ENCODE measurements at regions not wholly inside any gene's neighbourhood (a gene's known extent, or its start where the extent isn't known, plus 50 kb on each side); places are given as distances from the start of the nearest gene placed in this dataset.

DNA sequence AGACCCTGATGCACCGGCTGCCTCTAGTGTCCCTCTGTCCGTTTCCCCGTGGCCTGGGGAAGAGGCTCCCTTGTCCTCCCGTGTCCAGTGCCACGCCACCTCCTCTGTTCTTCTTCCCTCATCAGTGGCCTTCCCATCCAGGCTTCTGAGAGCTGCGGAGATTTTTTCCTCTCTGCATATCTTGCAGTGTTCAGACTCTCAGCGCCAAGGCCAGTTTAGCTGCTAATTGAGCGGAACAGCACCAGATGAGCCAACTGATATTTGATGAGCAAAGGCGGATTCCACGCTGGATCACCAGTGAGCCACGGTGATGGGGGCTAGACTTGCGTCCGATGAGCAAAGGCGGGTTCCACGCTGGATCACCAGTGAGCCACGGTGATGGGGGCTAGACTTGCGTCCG is 257.6 kb downstream of the FOXL1 start:
- Histone ChIP-seq H3K4me1 (ENCODE audit: control insufficient read depth, insufficient read depth, low read length) (no peaks in the 10 kb centered on the region), H3K9me3 (replicated peaks; ENCODE audit: control insufficient read depth, insufficient read depth, low read length) (no peaks in the 10 kb centered on the region), H3K27ac (ENCODE audit: control insufficient read depth, insufficient read depth) (no peak overlapping the region), H3K4me2 (ENCODE audit: control insufficient read depth, insufficient read depth) (no peak overlapping the region), H3K79me2 (ENCODE audit: control insufficient read depth, insufficient read depth, low read length) (no peaks in the 10 kb centered on the region), H3K36me3 (ENCODE audit: control insufficient read depth in 2 of 2, insufficient read depth in 2 of 2, low read length in 1 of 2) (no peaks in the 10 kb centered on the region), H2AFZ (ENCODE audit: control insufficient read depth, low read depth, low read length) (no peak overlapping the region), H3K9ac (ENCODE audit: control insufficient read depth, insufficient read depth, low read length) (no peak overlapping the region), H4K20me1 (ENCODE audit: control insufficient read depth, insufficient read depth) (no peaks in the 10 kb centered on the region), H3K4me3 (no peak overlapping the region), H3K27me3 (replicated peaks in 1 of 2; ENCODE audit: control insufficient read depth in 2 of 2, insufficient read depth in 2 of 2, low read length in 1 of 2) (no peaks in the 10 kb centered on the region)
- ChIA-PET POLR2A (no interaction called here), SMC1A (ENCODE audit: uncharacterized antibody, unreplicated experiment) (no interaction called here), RAD21 (ENCODE audit: unreplicated experiment) (no interaction called here), CTCF (interaction anchor here (1.2 kb wide), 1 partner anchor 273 kb away, joined by 4 read pairs; no protein-coding TSS in a partner anchor)
- FAIRE-seq (no peak), DNase-seq (ENCODE audit: low read depth, low spot score) (no peak), ATAC-seq (no peak)
- intact Hi-C loops (cut with micrococcal nuclease; ENCODE audit: unreplicated experiment) (no loop called here), in situ Hi-C loops (cut with MboI) (no loop called here)
- TF ChIP-seq RUNX3 (IDR thresholded peaks at IDR 0.05; ENCODE audit: low read length) (no peak), FOS (IDR thresholded peaks at IDR 0.05; ENCODE audit: borderline replicate concordance, extremely low read depth, insufficient read length) (no peak), CREM (IDR thresholded peaks at IDR 0.05; ENCODE audit: low read depth) (no peak), GABPA (IDR thresholded peaks at IDR 0.05; ENCODE audit: low read depth) (no peak), HDGF (IDR thresholded peaks at IDR 0.05) (no peak), RFX5 (IDR thresholded peaks at IDR 0.05; ENCODE audit: low read depth, low read length) (no peak), PAX5 (IDR thresholded peaks at IDR 0.05; ENCODE audit: borderline replicate concordance, low read depth, low read length) (no peak), ESRRA (IDR thresholded peaks at IDR 0.05; ENCODE audit: low read length) (no peak), SMARCA5 (IDR thresholded peaks at IDR 0.05) (no peak), SPI1 (IDR thresholded peaks at IDR 0.05; ENCODE audit: borderline replicate concordance, insufficient read depth, low read depth, low read length) (no peak), ETV6 (conservative IDR thresholded peaks at IDR 0.05 in 1 of 2, IDR thresholded peaks at IDR 0.05 in 1 of 2; ENCODE audit: borderline replicate concordance in 1 of 2, low read depth in 1 of 2) (no peak)
- TF ChIP-seq, protein P1, sequence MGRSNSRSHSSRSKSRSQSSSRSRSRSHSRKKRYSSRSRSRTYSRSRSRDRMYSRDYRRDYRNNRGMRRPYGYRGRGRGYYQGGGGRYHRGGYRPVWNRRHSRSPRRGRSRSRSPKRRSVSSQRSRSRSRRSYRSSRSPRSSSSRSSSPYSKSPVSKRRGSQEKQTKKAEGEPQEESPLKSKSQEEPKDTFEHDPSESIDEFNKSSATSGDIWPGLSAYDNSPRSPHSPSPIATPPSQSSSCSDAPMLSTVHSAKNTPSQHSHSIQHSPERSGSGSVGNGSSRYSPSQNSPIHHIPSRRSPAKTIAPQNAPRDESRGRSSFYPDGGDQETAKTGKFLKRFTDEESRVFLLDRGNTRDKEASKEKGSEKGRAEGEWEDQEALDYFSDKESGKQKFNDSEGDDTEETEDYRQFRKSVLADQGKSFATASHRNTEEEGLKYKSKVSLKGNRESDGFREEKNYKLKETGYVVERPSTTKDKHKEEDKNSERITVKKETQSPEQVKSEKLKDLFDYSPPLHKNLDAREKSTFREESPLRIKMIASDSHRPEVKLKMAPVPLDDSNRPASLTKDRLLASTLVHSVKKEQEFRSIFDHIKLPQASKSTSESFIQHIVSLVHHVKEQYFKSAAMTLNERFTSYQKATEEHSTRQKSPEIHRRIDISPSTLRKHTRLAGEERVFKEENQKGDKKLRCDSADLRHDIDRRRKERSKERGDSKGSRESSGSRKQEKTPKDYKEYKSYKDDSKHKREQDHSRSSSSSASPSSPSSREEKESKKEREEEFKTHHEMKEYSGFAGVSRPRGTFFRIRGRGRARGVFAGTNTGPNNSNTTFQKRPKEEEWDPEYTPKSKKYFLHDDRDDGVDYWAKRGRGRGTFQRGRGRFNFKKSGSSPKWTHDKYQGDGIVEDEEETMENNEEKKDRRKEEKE (IDR thresholded peaks at IDR 0.05): no peak
- BruUV-seq (replicated peaks): no TSS peak
- WGBS (ENCODE audit: insufficient coverage, insufficient replicate concordance, low lambda C conversion rate, missing lambda C conversion rate): 34% methylated on average over 15 of the region's 18 CpGs
